SJSA1 (cell line): ENCODE measurements at regions not wholly inside any gene's neighbourhood (a gene's known extent, or its start where the extent isn't known, plus 50 kb on each side); places are given as distances from the start of the nearest gene placed in this dataset.

ENCODE experiments used
- DNase-seq, 2 experiments: peaks; one replicate each; pipeline ENCODE4 v3.0.0-alpha.2; 2015 to 2020; ENCODE audit warnings: low spot score in 2 of 2, low read depth in 1 of 2
- H3K27ac ChIP-seq: fragments of 250-450 bp; sonication (Bioruptor Pico); 2 replicates; pipeline ENCODE4 v1.5.1; 2020; ENCODE audit warnings: mild to moderate bottlenecking, moderate library complexity
- H3K27me3 ChIP-seq: fragments of 250-450 bp; sonication (Bioruptor Pico); replicated peaks from 2 replicates; pipeline ENCODE4 v1.5.1; 2020; ENCODE audit warnings: mild to moderate bottlenecking, moderate library complexity
- H3K36me3 ChIP-seq: fragments of 250-450 bp; sonication (Bioruptor Pico); 2 replicates; pipeline ENCODE4 v1.5.1; 2020; ENCODE audit warnings: mild to moderate bottlenecking
- H3K4me1 ChIP-seq: fragments of 250-450 bp; sonication (Bioruptor Pico); replicated peaks from 2 replicates; pipeline ENCODE4 v1.6.1; 2021; ENCODE audit warnings: mild to moderate bottlenecking
- H3K4me3 ChIP-seq: fragments of 250-450 bp; sonication (Bioruptor Pico); 2 replicates; pipeline ENCODE4 v1.5.1; 2020; ENCODE audit warnings: mild to moderate bottlenecking
- H3K9me3 ChIP-seq: fragments of 250-450 bp; sonication (Bioruptor Pico); replicated peaks from 2 replicates; pipeline ENCODE4 v1.5.1; 2020; ENCODE audit warnings: mild to moderate bottlenecking

DNA sequence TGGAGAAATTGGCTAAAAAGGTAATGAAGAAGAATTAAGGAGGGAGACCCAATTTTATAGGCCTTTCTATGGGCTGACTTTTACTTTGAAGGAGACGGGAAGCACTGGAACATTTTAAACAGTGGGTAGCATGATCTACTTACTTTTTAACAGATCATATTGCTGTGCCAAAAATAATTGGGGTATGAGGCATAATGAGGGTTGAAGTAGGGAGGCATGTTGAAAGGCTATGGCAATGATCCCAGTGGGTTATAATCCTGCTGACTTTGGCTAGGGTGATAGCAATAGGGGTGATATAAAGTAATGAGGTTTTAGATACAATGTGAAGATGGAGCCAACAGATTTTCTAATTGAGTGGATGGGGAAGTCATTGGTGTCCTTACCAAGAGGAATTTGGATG is 73.2 kb downstream of the GPR37 start:
- H3K4me3 ChIP-seq, result no peak overlapping the region
- no peak for DNase-seq
- H3K9me3 ChIP-seq, result no peaks in the 10 kb centered on the region
- no peaks in the 10 kb centered on the region for H3K27me3 ChIP-seq
- no peak overlapping the region for H3K27ac ChIP-seq
- no peaks in the 10 kb centered on the region for H3K36me3 ChIP-seq
- no peaks in the 10 kb centered on the region for H3K4me1 ChIP-seq

DNA sequence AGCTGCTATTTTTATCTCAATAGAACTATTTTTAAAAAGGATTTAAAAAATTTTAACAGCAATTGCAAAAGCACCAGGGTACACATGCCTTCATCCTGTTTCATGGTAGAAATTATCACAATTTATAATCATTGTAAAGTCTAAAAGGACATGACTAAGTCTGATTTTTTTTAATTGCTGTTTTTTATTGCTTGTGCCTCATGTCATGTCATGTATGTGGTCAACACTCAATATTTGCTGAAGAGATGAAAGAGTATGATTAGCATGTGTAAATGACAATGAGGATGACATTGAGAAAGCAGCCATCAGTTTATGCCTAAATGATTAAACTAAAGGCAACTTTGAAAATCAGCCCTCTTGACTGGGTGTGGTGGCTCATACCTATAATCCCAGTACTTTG is 74.8 kb downstream of the GPR37 start:
- no peaks in the 10 kb centered on the region for H3K27me3 ChIP-seq
- no peaks in the 10 kb centered on the region for H3K36me3 ChIP-seq
- no peaks in the 10 kb centered on the region for H3K4me1 ChIP-seq
- no peak for DNase-seq
- no peak overlapping the region for H3K4me3 ChIP-seq
- no peaks in the 10 kb centered on the region for H3K9me3 ChIP-seq
- H3K27ac ChIP-seq, result no peak overlapping the region

DNA sequence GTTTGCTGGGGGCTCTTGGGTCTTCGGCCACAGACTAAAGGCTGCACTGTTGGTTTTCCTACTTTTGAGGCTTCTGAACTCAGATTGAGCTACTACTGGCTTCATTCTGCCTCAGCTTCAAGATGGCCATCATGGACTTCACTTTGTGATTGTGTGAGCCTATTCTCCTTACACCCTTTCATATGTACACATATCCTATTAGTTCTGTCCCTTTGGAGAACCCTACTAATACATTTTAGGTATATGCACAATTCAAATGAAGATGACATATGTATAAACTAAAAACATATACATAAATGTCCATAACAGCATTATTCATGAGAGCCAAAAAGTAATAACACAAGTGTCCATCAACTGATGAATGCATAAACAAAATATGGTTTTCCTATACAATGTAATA is 75.7 kb downstream of the GPR37 start:
- no peaks in the 10 kb centered on the region for H3K27me3 ChIP-seq
- no peak overlapping the region for H3K4me3 ChIP-seq
- no peaks in the 10 kb centered on the region for H3K9me3 ChIP-seq
- no peak for DNase-seq
- H3K27ac ChIP-seq, result no peak overlapping the region
- no peaks in the 10 kb centered on the region for H3K4me1 ChIP-seq
- no peaks in the 10 kb centered on the region for H3K36me3 ChIP-seq

DNA sequence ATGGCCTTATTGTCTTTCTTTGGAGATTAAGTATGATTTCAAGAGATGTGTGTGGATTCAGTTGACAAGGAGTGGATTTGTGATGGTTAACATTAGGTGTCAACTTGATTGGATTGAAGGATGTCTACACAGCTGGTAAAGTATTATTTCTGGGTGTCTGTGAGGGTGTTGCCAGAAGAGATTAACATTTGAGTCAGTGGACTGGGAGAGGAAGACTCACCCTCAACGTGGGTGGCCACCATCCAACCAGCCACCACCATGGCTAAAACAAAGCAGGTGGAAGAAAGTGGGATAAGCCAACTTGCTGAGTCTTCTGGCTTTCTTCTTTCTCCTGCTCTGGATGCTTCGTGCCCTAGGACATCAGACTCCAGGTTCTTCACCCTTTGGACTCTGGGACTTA is 76.1 kb downstream of the GPR37 start:
- DNase-seq, result no peak
- no peaks in the 10 kb centered on the region for H3K9me3 ChIP-seq
- no peaks in the 10 kb centered on the region for H3K36me3 ChIP-seq
- H3K27ac ChIP-seq, result no peak overlapping the region
- no peak overlapping the region for H3K4me3 ChIP-seq
- H3K4me1 ChIP-seq, result no peaks in the 10 kb centered on the region
- no peaks in the 10 kb centered on the region for H3K27me3 ChIP-seq

DNA sequence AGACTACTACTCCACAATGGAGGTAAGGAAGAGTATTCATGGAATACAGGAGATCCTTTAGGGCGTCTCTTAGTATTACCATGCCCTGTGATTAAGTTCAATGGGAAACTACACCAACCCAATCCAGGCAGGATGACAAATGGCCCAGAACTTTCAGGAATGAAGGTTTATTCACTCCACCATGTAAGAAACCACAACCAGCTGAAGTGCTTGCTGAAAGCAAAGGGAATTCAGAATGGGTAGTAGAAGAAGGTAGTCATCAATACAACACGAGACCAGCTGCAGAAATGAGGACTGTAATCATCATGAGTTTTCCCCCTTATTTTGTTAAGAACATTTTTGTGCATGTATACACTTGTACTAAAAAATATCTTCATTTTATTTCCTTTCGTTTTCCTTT is 76.6 kb downstream of the GPR37 start:
- no peak overlapping the region for H3K27ac ChIP-seq
- no peaks in the 10 kb centered on the region for H3K4me1 ChIP-seq
- no peak overlapping the region for H3K4me3 ChIP-seq
- no peaks in the 10 kb centered on the region for H3K36me3 ChIP-seq
- H3K9me3 ChIP-seq, result no peaks in the 10 kb centered on the region
- peak in 1 of 2 experiments; percentile 2 for DNase-seq
- no peaks in the 10 kb centered on the region for H3K27me3 ChIP-seq

DNA sequence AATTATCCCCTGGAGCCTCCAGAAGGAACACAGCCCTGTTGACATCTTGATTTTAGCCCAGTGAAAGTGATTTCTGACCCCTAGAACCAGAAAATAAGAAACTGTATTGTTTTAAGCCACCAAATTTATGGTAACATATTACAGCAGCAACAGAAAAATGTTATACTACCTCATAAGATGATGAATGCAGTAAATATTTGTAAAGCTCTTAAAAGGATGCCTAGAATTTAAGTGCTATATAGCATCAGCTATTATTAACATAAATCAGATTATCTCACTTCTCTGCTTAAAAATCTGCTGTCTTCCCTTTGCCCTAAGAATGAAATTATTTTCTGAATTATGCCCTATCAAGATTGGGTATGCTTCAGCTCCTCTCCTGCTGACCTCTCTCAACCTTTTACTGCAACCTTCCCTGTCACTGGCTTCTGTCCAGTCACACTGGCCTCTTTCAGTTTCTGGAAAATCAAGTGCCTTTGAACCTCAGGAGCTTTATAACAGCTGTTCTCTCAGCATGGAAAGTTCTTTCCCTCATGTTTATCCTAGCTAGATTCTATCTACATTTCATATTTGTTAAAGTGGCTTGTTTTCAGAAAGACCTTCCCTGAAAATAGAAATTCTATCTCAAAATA is 78.9 kb downstream of the GPR37 start:
- Histone ChIP-seq H3K27ac (no peak overlapping the region), H3K4me3 (no peak overlapping the region), H3K36me3 (no peaks in the 10 kb centered on the region), H3K9me3 (no peaks in the 10 kb centered on the region), H3K4me1 (no peaks in the 10 kb centered on the region), H3K27me3 (no peaks in the 10 kb centered on the region)
- DNase-seq, result no peak

DNA sequence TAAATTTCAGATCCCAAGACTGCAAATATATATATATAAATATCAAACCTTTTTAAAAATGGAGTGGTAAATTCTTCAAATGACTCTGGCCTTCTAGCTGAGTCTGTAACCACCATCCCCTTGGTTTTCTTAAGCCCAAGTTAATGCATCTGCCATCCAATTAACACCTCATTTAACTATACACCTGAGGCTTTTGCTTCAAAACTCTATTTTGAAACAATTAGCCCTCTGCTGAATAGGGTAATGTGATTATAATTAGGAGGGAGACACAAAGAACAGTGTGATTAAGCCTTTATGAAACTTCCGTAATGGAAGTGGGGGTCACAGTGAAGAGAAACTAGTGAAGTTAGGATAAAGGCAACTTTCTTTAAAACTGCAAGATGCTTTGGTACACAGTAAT is 83.6 kb downstream of the GPR37 start:
- DNase-seq, result no peak
- H3K27me3 ChIP-seq, result no peaks in the 10 kb centered on the region
- H3K27ac ChIP-seq, result no peak overlapping the region
- H3K36me3 ChIP-seq, result no peaks in the 10 kb centered on the region
- no peak overlapping the region for H3K4me3 ChIP-seq
- no peaks in the 10 kb centered on the region for H3K9me3 ChIP-seq
- H3K4me1 ChIP-seq, result no peaks in the 10 kb centered on the region

DNA sequence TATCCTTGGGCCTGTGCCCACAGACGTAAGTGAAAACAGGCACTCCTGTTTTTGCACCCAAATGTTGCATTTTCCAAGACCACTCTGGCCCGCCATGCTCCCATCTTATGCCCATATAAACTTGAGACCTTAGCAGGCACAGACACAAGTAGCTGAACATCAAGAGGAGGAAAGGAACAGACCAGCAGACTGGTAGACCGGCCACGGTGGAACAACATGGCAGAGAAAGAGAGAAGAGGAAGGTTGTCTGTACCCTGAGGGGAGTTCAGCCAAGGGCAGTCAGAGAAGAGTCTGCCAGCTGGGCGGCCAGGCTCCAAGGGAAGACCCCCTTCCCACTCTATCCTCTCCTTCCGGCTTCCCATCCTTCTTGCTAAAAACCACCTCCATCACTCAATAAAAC is 85.3 kb downstream of the GPR37 start:
- no peak for DNase-seq
- no peak overlapping the region for H3K4me3 ChIP-seq
- H3K36me3 ChIP-seq, result no peaks in the 10 kb centered on the region
- no peaks in the 10 kb centered on the region for H3K4me1 ChIP-seq
- H3K27me3 ChIP-seq, result no peaks in the 10 kb centered on the region
- H3K9me3 ChIP-seq, result no peaks in the 10 kb centered on the region
- no peak overlapping the region for H3K27ac ChIP-seq

DNA sequence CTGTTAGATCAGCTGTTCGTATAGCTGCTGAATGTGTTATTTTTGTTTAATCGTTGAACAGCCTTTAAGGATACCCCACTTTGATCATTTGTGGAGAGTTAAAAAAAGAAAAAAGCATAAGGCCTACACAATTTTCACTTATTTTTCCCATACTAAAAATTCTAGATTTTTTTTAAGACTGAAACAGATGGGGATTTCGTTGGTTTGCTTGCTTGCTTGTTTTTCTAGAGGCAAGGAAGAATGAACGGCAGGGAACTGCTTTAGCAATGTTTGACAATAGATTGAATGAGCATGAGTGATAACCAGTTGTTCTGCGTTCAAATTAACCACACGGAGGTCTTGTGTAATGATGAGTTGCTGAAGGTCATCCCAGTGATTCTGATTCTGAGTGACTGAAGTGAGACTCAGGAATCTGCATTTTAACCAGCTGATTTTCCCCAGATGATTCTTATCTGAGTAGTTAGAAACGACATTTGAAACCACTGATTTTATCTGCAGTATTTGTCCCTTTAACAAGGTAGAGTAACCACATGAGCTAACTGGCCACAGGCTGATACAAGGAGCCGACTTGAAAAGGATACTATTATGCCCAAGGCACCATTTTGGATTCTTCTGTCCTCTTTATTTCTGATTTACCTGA is 85.9 kb downstream of the GPR37 start:
- no peaks in the 10 kb centered on the region for H3K27me3 ChIP-seq
- H3K9me3 ChIP-seq, result no peaks in the 10 kb centered on the region
- no peak overlapping the region for H3K4me3 ChIP-seq
- H3K4me1 ChIP-seq, result no peaks in the 10 kb centered on the region
- no peak overlapping the region for H3K27ac ChIP-seq
- H3K36me3 ChIP-seq, result no peaks in the 10 kb centered on the region
- DNase-seq, result no peak

DNA sequence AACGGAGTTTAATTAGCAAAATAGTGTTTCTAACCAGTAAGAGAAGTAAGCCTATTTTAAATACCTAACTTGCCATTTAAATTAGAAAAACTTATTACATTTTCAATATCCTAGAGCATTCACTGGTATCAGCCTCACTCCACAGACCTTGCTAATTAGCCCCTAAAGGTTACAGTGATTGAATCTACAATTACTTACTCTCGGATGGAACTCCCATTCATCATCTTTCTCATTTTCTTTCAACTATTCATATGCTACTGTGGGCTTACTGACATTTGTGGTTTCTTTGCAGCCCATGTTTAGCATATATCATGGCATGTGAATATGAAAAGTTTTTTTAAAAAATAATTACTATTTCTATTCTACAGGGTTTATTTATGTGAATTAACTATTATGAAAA is 86.4 kb downstream of the GPR37 start:
- H3K9me3 ChIP-seq, result no peaks in the 10 kb centered on the region
- no peaks in the 10 kb centered on the region for H3K27me3 ChIP-seq
- no peak for DNase-seq
- H3K36me3 ChIP-seq, result no peaks in the 10 kb centered on the region
- H3K4me3 ChIP-seq, result no peak overlapping the region
- H3K27ac ChIP-seq, result no peak overlapping the region
- no peaks in the 10 kb centered on the region for H3K4me1 ChIP-seq

DNA sequence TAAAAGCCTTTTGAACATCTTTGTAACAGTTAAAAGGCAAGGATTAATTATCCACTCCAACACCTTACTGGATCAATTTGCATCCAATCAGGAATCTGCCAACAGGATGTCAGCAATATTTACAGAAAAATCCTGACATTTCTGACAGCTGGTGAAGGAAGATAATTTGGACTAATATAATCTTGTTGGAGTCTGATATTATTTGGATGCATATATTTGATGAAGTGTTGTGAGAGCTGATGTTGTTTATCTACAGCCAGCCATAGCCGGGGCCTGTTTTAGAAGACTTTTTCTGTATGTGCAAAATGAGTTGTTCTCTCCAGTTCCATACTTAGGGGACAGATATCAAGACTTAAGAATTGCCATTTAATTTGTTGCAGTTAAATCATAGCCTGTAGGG is 91.1 kb downstream of the GPR37 start:
- Histone ChIP-seq H3K27me3 (no peaks in the 10 kb centered on the region), H3K9me3 (no peaks in the 10 kb centered on the region), H3K36me3 (no peaks in the 10 kb centered on the region), H3K4me1 (no peaks in the 10 kb centered on the region), H3K27ac (no peak overlapping the region), H3K4me3 (no peak overlapping the region)
- DNase-seq, result no peak

DNA sequence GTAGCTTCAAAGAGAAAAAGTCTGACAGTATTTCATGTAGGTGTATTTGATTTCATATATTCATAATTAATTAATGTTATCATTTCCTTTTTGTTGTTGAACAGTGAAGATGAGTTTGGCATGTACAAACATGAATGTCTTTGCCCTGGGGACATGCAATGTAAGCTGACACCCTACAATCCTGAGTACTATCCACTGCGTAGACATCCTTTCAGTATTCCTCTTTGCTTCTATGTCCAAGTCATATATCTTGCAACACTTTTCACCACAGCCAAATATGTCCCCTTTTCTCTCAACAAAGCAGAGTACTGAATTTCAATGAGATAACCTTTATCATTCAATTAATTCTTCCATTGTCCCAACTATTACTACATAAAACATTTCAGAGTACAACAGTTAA is 93.6 kb downstream of the GPR37 start:
- Histone ChIP-seq H3K4me1 (no peaks in the 10 kb centered on the region), H3K36me3 (no peaks in the 10 kb centered on the region), H3K9me3 (no peaks in the 10 kb centered on the region), H3K27me3 (no peaks in the 10 kb centered on the region), H3K4me3 (no peak overlapping the region), H3K27ac (no peak overlapping the region)
- DNase-seq, result no peak

DNA sequence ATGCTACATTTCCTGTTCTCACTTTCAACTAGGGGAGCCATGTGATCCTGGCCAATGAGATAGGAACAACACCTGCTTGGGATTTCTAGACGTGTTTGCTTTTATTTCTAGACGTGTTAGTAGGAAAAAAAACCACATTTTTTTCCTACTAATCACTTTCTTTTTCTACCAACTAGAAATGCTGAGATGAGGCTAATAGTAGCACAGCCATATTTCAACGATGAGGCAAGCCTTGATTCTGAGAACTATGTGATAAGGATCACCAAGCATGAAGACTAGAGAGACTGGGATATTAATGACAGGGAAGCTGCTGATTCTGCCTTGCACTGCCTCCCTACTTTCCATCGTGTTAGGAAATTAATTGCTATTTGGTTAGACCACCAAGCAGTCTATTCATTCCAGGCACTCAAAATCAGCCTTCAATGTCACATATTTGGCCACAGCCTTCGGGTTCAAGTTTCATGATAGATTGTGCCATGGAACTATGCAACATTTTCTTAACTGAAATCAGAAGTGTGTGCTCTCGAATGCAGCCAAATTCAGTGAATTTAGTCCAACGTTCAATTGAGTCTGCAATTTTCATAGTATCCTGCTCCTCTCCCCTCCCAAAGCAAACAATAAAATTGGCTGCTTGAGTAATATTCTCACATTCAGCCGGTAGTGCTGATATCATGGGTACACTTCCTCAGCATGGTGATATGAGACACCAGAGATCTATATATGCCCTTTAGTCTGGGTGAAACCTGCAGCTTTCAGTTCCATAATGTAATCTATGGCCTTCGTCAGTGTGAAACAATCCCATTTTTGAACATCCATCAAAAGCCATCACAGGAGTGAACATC is 98.1 kb downstream of the GPR37 start:
- DNase-seq, result no peak
- Histone ChIP-seq H3K27ac (no peak overlapping the region), H3K4me1 (no peaks in the 10 kb centered on the region), H3K27me3 (no peaks in the 10 kb centered on the region), H3K9me3 (no peaks in the 10 kb centered on the region), H3K4me3 (no peak overlapping the region), H3K36me3 (no peaks in the 10 kb centered on the region)

DNA sequence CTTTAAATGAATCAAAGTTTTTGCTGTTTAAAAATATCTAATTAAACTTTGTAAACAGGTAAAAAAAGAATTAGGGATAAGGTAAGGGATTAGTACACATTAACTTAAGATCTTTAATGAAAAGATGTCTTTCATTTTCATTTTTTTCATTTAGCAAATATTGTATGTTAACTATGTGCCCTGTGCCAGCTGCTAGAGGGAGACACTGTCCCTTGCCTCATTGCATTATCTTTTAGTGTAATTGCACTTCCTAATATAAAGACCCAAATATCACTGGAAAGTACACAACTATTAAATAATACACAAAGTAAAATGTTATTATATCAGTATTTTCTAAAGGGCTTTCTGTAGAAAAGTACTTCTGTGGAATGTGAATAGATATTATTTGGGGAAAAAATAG is 102.7 kb downstream of the GPR37 start:
- Histone ChIP-seq H3K27ac (no peak overlapping the region), H3K27me3 (no peaks in the 10 kb centered on the region), H3K36me3 (no peaks in the 10 kb centered on the region), H3K4me3 (no peak overlapping the region), H3K9me3 (no peaks in the 10 kb centered on the region), H3K4me1 (no peaks in the 10 kb centered on the region)
- DNase-seq, result no peak
